WTC11 (cell line): ENCODE measurements at regions not wholly inside any gene's neighbourhood (a gene's known extent, or its start where the extent isn't known, plus 50 kb on each side); places are given as distances from the start of the nearest gene placed in this dataset.

Experiments used
- ATAC-seq: fragments of 200-7000 bp; cut with Tn5 transposase; 2 replicates; pipeline ENCODE4 v1.10.0; 2021; ENCODE audit warnings: mild to moderate bottlenecking, moderate library complexity
- CTCF ChIA-PET: fragments of 300-600 bp; sonication (Branson Sonifier 250); formaldehyde crosslinking; loops from one replicate; lab custom pipeline; 2021; ENCODE audit warnings: antibody characterized with exemption; lab: Charles Lee
- POLR2A ChIA-PET: fragments of 350-600 bp; sonication (Branson Sonifier 250); formaldehyde crosslinking; loops from one replicate; lab custom pipeline; 2021; ENCODE audit warnings: antibody characterized with exemption; lab: Charles Lee
- DNase-seq: peaks from one replicate; pipeline ENCODE4 v3.0.0; 2021; ENCODE audit warnings: low spot score
- H3K27ac Mint-ChIP-seq: 2 replicates; pipeline ENCODE4 v1.8.0; 2021; ENCODE audit warnings: mixed read lengths
- H3K27me3 Mint-ChIP-seq: 2 replicates; pipeline ENCODE4 v1.8.0; 2021; ENCODE audit warnings: low read depth, mild to moderate bottlenecking, moderate library complexity, mixed read lengths
- H3K36me3 Mint-ChIP-seq: 2 replicates; pipeline ENCODE4 v1.8.0; 2021; ENCODE audit warnings: mixed read lengths
- H3K4me1 Mint-ChIP-seq: 2 replicates; pipeline ENCODE4 v1.8.0; 2022; ENCODE audit warnings: mixed read lengths
- H3K4me3 Mint-ChIP-seq: 2 replicates; pipeline ENCODE4 v1.8.0; 2021; ENCODE audit warnings: mild to moderate bottlenecking, moderate library complexity, mixed read lengths
- H3K9me3 Mint-ChIP-seq: 2 replicates; pipeline ENCODE4 v1.8.0; 2021; ENCODE audit warnings: mixed read lengths
- CBFB ChIP-seq: sonication (generic); formaldehyde crosslinking; IDR thresholded peaks from 2 replicates; pipeline ENCODE4 v1.8.1; 2022; ENCODE audit warnings: mild to moderate bottlenecking, low read depth, missing genetic modification reagents
- ETV6 ChIP-seq: sonication (generic); formaldehyde crosslinking; IDR thresholded peaks from 2 replicates; pipeline ENCODE4 v1.8.1; 2022; ENCODE audit warnings: mild to moderate bottlenecking, missing genetic modification reagents
- FOXP1 ChIP-seq: sonication (generic); formaldehyde crosslinking; IDR thresholded peaks from 2 replicates; pipeline ENCODE4 v1.8.0; 2022; ENCODE audit warnings: missing genetic modification reagents, mild to moderate bottlenecking, moderate library complexity, borderline replicate concordance
- NR1H2 ChIP-seq: sonication (generic); formaldehyde crosslinking; IDR thresholded peaks from 2 replicates; pipeline ENCODE4 v1.9.0; 2021; ENCODE audit warnings: mild to moderate bottlenecking, moderate library complexity, missing genetic modification reagents
- OVOL2 ChIP-seq: fragments of 250-450 bp; sonication (Bioruptor Pico); IDR thresholded peaks from 2 replicates; pipeline ENCODE4 v1.9.0; 2021; ENCODE audit warnings: mild to moderate bottlenecking, borderline replicate concordance
- RORB ChIP-seq: fragments of 250-450 bp; sonication (Bioruptor Pico); IDR thresholded peaks from 2 replicates; pipeline ENCODE4 v1.9.0; 2021; ENCODE audit warnings: mild to moderate bottlenecking
- TEAD1 ChIP-seq: sonication (generic); formaldehyde crosslinking; IDR thresholded peaks from 2 replicates; pipeline ENCODE4 v1.8.0; 2022; ENCODE audit warnings: mild to moderate bottlenecking, missing genetic modification reagents
- TEAD4 ChIP-seq: sonication (generic); formaldehyde crosslinking; IDR thresholded peaks from 2 replicates; pipeline ENCODE4 v1.8.0; 2022; ENCODE audit warnings: mild to moderate bottlenecking, missing genetic modification reagents
- ZNF138 ChIP-seq: sonication (generic); formaldehyde crosslinking; conservative IDR thresholded peaks from 2 replicates; pipeline ENCODE4 v1.8.1; 2022; ENCODE audit warnings: mild to moderate bottlenecking, moderate library complexity, missing genetic modification reagents
- ZNF416 ChIP-seq: fragments of 250-450 bp; sonication (Bioruptor Pico); IDR thresholded peaks from 2 replicates; pipeline ENCODE4 v1.9.0; 2021; ENCODE audit warnings: mild to moderate bottlenecking, inconsistent platforms
- TF ChIP-seq, protein P1 (sequence below): fragments of 250-450 bp; sonication (Bioruptor Pico); IDR thresholded peaks from 2 replicates; pipeline ENCODE4 v1.9.0; 2021; ENCODE audit warnings: mild to moderate bottlenecking
- TF ChIP-seq, protein P2 (sequence below): fragments of 250-450 bp; sonication (Bioruptor Pico); conservative IDR thresholded peaks from 2 replicates; pipeline ENCODE4 v1.9.0; 2021; ENCODE audit warnings: mild to moderate bottlenecking
- TF ChIP-seq, protein P3 (sequence below): sonication (generic); formaldehyde crosslinking; IDR thresholded peaks from 2 replicates; pipeline ENCODE4 v1.8.1; 2022; ENCODE audit warnings: missing genetic modification reagents, borderline replicate concordance
- TF ChIP-seq, protein P4 (sequence below): fragments of 250-450 bp; sonication (Bioruptor Pico); IDR thresholded peaks from 2 replicates; pipeline ENCODE4 v1.9.0; 2021; ENCODE audit warnings: mild to moderate bottlenecking, borderline replicate concordance
- TF ChIP-seq, protein P5 (sequence below): sonication (generic); formaldehyde crosslinking; IDR thresholded peaks from 2 replicates; pipeline ENCODE4 v1.8.0; 2022; ENCODE audit warnings: missing genetic modification reagents

DNA sequence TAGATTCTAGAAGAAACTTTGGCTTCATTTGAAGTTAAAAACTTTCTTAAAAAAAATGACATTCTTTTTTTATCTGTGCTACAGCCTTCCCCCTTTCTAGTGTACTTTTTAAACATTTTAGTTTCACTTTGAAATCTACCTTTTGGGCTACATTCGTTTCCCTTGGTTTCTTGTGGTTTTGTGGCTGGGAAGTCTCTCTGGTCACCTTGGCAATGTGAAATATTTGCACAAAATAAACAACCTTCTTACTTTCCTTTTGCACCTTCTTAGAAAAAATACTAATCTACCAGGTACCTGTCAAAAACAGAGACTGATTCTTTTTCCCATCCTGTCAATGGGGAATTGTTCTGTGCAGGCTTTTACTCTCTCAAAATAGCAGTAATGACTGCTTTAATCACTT, 350.2 kb downstream of the GATA3 start:
- no peaks in the 10 kb centered on the region for H3K36me3 Mint-ChIP-seq
- no peaks in the 10 kb centered on the region; the same call in 1 of the 2 replicates for H3K27me3 Mint-ChIP-seq
- CTCF ChIA-PET, result no interaction called here
- H3K4me3 Mint-ChIP-seq, result no peak overlapping the region
- ATAC-seq (no peak), DNase-seq (no peak)
- H3K27ac Mint-ChIP-seq, result no peak overlapping the region
- POLR2A ChIA-PET, result no interaction called here
- no peaks in the 10 kb centered on the region for H3K9me3 Mint-ChIP-seq
- H3K4me1 Mint-ChIP-seq, result peaks cover 45% of the 10 kb centered on the region
- TF ChIP-seq OVOL2 (CRISPR knock-in tag) (no peak), ZNF416 (no peak), NR1H2 (CRISPR knock-in tag) (no peak), CBFB (CRISPR knock-in tag) (no peak), FOXP1 (no peak), ETV6 (CRISPR knock-in tag) (no peak), TEAD1 (CRISPR knock-in tag) (no peak), RORB (CRISPR knock-in tag) (no peak)
- TF ChIP-seq, protein P1, sequence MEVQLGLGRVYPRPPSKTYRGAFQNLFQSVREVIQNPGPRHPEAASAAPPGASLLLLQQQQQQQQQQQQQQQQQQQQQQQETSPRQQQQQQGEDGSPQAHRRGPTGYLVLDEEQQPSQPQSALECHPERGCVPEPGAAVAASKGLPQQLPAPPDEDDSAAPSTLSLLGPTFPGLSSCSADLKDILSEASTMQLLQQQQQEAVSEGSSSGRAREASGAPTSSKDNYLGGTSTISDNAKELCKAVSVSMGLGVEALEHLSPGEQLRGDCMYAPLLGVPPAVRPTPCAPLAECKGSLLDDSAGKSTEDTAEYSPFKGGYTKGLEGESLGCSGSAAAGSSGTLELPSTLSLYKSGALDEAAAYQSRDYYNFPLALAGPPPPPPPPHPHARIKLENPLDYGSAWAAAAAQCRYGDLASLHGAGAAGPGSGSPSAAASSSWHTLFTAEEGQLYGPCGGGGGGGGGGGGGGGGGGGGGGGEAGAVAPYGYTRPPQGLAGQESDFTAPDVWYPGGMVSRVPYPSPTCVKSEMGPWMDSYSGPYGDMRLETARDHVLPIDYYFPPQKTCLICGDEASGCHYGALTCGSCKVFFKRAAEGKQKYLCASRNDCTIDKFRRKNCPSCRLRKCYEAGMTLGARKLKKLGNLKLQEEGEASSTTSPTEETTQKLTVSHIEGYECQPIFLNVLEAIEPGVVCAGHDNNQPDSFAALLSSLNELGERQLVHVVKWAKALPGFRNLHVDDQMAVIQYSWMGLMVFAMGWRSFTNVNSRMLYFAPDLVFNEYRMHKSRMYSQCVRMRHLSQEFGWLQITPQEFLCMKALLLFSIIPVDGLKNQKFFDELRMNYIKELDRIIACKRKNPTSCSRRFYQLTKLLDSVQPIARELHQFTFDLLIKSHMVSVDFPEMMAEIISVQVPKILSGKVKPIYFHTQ, result no peak
- TF ChIP-seq, protein P2, sequence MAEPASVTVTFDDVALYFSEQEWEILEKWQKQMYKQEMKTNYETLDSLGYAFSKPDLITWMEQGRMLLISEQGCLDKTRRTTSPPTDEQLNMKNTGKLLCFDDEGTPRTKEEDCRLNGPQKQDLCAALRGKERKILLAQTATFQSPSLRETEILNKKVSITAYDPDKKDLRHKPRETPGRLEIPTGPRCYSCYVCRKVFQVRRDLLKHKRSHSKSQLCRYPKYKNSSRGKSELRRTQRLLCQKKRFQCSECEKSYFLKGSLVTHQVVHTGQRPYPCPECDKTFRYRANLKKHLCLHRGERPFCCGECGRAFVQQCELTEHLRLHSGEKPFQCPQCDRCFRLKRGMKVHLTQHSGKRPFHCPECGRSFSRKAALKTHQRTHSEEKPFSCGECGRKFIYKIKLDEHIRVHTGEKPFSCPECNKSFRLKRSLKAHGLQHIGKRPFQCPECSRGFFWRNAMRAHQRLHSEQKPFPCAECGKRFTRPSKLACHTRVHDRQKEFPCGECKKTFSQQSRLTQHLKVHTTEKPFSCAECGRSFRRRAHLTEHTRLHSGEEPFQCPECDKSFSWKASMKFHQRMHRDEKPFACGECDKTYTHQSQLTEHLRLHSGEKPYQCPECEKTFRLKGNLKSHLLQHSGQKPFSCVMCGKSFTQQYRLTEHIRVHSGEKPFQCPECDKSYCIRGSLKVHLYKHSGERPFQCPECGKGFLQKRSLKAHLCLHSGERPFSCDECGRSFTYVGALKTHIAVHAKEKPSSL (CRISPR knock-in tag), result no peak
- TF ChIP-seq, protein P3, sequence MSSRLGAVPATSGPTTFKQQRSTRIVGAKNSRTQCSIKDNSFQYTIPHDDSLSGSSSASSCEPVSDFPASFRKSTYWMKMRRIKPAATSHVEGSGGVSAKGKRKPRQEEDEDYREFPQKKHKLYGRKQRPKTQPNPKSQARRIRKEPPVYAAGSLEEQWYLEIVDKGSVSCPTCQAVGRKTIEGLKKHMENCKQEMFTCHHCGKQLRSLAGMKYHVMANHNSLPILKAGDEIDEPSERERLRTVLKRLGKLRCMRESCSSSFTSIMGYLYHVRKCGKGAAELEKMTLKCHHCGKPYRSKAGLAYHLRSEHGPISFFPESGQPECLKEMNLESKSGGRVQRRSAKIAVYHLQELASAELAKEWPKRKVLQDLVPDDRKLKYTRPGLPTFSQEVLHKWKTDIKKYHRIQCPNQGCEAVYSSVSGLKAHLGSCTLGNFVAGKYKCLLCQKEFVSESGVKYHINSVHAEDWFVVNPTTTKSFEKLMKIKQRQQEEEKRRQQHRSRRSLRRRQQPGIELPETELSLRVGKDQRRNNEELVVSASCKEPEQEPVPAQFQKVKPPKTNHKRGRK (CRISPR knock-in tag), result no peak
- TF ChIP-seq, protein P4, sequence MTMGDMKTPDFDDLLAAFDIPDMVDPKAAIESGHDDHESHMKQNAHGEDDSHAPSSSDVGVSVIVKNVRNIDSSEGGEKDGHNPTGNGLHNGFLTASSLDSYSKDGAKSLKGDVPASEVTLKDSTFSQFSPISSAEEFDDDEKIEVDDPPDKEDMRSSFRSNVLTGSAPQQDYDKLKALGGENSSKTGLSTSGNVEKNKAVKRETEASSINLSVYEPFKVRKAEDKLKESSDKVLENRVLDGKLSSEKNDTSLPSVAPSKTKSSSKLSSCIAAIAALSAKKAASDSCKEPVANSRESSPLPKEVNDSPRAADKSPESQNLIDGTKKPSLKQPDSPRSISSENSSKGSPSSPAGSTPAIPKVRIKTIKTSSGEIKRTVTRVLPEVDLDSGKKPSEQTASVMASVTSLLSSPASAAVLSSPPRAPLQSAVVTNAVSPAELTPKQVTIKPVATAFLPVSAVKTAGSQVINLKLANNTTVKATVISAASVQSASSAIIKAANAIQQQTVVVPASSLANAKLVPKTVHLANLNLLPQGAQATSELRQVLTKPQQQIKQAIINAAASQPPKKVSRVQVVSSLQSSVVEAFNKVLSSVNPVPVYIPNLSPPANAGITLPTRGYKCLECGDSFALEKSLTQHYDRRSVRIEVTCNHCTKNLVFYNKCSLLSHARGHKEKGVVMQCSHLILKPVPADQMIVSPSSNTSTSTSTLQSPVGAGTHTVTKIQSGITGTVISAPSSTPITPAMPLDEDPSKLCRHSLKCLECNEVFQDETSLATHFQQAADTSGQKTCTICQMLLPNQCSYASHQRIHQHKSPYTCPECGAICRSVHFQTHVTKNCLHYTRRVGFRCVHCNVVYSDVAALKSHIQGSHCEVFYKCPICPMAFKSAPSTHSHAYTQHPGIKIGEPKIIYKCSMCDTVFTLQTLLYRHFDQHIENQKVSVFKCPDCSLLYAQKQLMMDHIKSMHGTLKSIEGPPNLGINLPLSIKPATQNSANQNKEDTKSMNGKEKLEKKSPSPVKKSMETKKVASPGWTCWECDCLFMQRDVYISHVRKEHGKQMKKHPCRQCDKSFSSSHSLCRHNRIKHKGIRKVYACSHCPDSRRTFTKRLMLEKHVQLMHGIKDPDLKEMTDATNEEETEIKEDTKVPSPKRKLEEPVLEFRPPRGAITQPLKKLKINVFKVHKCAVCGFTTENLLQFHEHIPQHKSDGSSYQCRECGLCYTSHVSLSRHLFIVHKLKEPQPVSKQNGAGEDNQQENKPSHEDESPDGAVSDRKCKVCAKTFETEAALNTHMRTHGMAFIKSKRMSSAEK (CRISPR knock-in tag), result no peak

DNA sequence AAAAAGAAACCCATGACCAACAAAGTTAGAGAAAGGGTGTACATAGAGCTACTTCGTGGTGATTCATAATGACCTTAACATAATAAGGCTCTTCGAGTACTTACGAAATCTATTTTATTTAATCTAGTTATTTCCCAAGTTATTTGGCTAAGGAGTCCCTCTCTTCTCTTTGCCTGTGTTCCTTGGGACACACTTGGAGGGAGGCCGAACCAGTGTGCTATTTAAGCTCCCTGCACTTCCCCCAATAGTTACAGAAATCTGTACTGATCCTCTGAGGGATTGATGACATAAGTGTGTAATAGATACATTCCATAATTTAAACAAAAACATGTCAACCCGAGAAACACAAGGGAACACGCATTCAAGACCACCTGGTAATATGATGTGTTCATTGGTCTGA, 351.1 kb downstream of the GATA3 start:
- no peak overlapping the region for H3K27ac Mint-ChIP-seq
- no peaks in the 10 kb centered on the region for H3K9me3 Mint-ChIP-seq
- POLR2A ChIA-PET, result no interaction called here
- TF ChIP-seq, protein P5, sequence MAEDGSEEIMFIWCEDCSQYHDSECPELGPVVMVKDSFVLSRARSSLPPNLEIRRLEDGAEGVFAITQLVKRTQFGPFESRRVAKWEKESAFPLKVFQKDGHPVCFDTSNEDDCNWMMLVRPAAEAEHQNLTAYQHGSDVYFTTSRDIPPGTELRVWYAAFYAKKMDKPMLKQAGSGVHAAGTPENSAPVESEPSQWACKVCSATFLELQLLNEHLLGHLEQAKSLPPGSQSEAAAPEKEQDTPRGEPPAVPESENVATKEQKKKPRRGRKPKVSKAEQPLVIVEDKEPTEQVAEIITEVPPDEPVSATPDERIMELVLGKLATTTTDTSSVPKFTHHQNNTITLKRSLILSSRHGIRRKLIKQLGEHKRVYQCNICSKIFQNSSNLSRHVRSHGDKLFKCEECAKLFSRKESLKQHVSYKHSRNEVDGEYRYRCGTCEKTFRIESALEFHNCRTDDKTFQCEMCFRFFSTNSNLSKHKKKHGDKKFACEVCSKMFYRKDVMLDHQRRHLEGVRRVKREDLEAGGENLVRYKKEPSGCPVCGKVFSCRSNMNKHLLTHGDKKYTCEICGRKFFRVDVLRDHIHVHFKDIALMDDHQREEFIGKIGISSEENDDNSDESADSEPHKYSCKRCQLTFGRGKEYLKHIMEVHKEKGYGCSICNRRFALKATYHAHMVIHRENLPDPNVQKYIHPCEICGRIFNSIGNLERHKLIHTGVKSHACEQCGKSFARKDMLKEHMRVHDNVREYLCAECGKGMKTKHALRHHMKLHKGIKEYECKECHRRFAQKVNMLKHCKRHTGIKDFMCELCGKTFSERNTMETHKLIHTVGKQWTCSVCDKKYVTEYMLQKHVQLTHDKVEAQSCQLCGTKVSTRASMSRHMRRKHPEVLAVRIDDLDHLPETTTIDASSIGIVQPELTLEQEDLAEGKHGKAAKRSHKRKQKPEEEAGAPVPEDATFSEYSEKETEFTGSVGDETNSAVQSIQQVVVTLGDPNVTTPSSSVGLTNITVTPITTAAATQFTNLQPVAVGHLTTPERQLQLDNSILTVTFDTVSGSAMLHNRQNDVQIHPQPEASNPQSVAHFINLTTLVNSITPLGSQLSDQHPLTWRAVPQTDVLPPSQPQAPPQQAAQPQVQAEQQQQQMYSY (CRISPR knock-in tag), result no peak
- TF ChIP-seq, protein P3 (CRISPR knock-in tag), result no peak
- TF ChIP-seq ZNF138 (no peak), TEAD4 (no peak)

More for the DNA sequence above, 351.1 kb downstream of the GATA3 start:
- Mint-ChIP-seq H3K36me3 (no peaks in the 10 kb centered on the region), H3K27me3 (no peaks in the 10 kb centered on the region), H3K4me3 (no peak overlapping the region), H3K4me1 (peaks cover 42% of the 10 kb centered on the region)
- DNase-seq (no peak), ATAC-seq (no peak)
- CTCF ChIA-PET, result no interaction called here
